ELR (cell line): ENCODE measurements at regions not wholly inside any gene's neighbourhood (a gene's known extent, or its start where the extent isn't known, plus 50 kb on each side); places are given as distances from the start of the nearest gene placed in this dataset.
A peak's percentile ranks its signal among the peaks of the same experiment; 100 is the strongest.
"Not testable (repeated sequence)": the region's sequence is repeated elsewhere in the genome, so short reads cannot be mapped to it uniquely, and the experiment has no call there.

ENCODE experiments used
- DNase-seq: peaks from one replicate; pipeline ENCODE4 v3.0.0-alpha.2; 2015; ENCODE audit warnings: low read depth

GRCh38 chr1:148263906-148264255 is 111.8 kb upstream of the NBPF11 start:
- no peak for DNase-seq

GRCh38 chr1:148263128-148263905 is 111.2 kb upstream of the NBPF11 start:
- peak; percentile 89 for DNase-seq

- not testable (repeated sequence) for DNase-seq
Observed at GRCh38 chr1:148261684-148262083, 109.6 kb upstream of the NBPF11 start.

- not testable (repeated sequence) for DNase-seq
Observed at GRCh38 chr1:148257886-148258285, 105.8 kb upstream of the NBPF11 start.

GRCh38 chr1:148254611-148255429 is 102.7 kb upstream of the NBPF11 start:
- DNase-seq, result peak; percentile 33

GRCh38 chr1:148253808-148254207 is 101.7 kb upstream of the NBPF11 start:
- DNase-seq, result not testable (repeated sequence)

GRCh38 chr1:148248798-148249197 is 96.7 kb upstream of the NBPF11 start:
- DNase-seq, result not testable (repeated sequence)

- DNase-seq, result not testable (repeated sequence)
Observed at GRCh38 chr1:148246258-148246861, 94.3 kb upstream of the NBPF11 start.

GRCh38 chr1:148245843-148246242 is 93.8 kb upstream of the NBPF11 start:
- DNase-seq, result not testable (repeated sequence)

- DNase-seq, result not testable (repeated sequence)
Observed at GRCh38 chr1:148245443-148245842, 93.4 kb upstream of the NBPF11 start.

- DNase-seq, result not testable (repeated sequence)
Observed at GRCh38 chr1:148233250-148233649, 81.2 kb upstream of the NBPF11 start.

GRCh38 chr1:148228846-148229245 is 76.8 kb upstream of the NBPF11 start:
- not testable (repeated sequence) for DNase-seq

- DNase-seq, result not testable (repeated sequence)
Observed at GRCh38 chr1:148222399-148223159, 70.5 kb upstream of the NBPF11 start.

- DNase-seq, result not testable (repeated sequence)
Observed at GRCh38 chr1:148221593-148221992, 69.5 kb upstream of the NBPF11 start.

GRCh38 chr1:148219229-148219628 is 67.1 kb upstream of the NBPF11 start:
- DNase-seq, result not testable (repeated sequence)

GRCh38 chr1:148211191-148211590 is 59.1 kb upstream of the NBPF11 start:
- DNase-seq, result not testable (repeated sequence)

- DNase-seq, result not testable (repeated sequence)
Observed at GRCh38 chr1:148210624-148211023, 58.5 kb upstream of the NBPF11 start.

- DNase-seq, result not testable (repeated sequence)
Observed at GRCh38 chr1:148210166-148210565, 58.1 kb upstream of the NBPF11 start.

- DNase-seq, result not testable (repeated sequence)
Observed at GRCh38 chr1:148202013-148202412, 49.9 kb upstream of the NBPF11 start.
